ENCODE measurements at regions not wholly inside any gene's neighbourhood (a gene's known extent, or its start where the extent isn't known, plus 50 kb on each side); places are given as distances from the start of the nearest gene placed in this dataset.

DNA sequence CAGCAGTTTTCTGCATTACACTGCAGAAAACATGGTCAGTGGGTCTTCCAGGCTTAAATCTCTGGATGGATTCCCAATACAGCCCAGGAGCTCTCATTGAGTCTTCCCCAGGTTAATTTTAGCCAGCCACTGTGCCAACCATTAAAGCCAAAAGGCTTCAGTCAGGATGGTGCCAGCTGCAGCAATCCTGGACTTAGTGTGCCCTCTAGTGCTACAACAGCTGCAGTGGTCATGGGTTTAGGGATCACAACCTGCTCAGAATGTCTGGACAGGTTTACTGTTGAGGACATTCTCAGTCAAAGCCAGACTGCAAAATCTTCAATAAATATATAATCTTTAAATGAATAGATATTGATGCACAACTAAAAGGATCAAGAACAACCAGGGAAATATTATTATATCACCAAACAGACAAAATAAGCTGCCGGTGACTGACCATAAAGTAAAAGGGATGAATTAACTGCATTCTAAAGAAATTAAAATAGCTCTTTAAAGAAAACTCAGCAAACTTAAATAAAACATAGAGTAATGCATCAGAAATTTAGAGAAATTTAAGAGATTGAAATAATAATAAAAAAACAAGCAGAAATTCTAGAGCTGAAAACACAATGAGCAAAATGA lies 639.9 kb downstream of the SPOCK3 start:
- DNase-seq (ENCODE audit: insufficient read length, low spot score) (peak; percentile 6), FAIRE-seq (no peak)

GRCh38 chr4:166600264-166600663 lies 634.0 kb downstream of the SPOCK3 start:
- DNase-seq (ENCODE audit: insufficient read length, low spot score) = no peak
- no peak for FAIRE-seq

DNA sequence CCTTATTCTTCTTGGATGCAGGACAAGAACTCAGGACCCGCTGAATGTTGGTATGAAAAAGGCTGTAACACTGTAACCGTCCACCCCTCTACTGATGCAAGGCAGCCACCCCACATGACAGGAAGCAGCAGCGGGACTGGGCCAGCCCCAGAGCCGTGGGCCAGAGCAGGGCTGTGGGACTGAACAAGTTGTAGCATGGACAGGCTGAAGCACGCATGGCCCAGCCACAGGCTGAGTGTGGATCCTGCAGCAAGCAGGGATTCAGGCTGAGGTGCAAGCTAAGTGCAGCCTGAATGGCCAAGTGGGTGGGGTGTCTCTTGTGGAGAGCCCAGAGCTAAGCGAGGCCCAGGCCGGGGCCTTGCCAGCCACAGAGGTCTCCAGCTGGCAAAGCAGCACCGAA lies 632.2 kb downstream of the SPOCK3 start:
- FAIRE-seq (no peak), DNase-seq (ENCODE audit: insufficient read length, low spot score) (no peak)

GRCh38 chr4:166622425-166622977 lies 611.8 kb downstream of the SPOCK3 start:
- DNase-seq (ENCODE audit: insufficient read length, low spot score) (no peak), FAIRE-seq (no peak)

- DNase-seq (ENCODE audit: insufficient read length, low spot score) (no peak), FAIRE-seq (no peak)
Observed at GRCh38 chr4:166625018-166625637, 609.2 kb downstream of the SPOCK3 start.

- FAIRE-seq (no peak), DNase-seq (ENCODE audit: insufficient read length, low spot score) (no peak)
Observed at GRCh38 chr4:166628454-166628853, 605.8 kb downstream of the SPOCK3 start.

- FAIRE-seq = no peak
- no peak for DNase-seq (ENCODE audit: insufficient read length, low spot score)
Observed at GRCh38 chr4:166635367-166635766, 598.9 kb downstream of the SPOCK3 start.

GRCh38 chr4:166637816-166638215 lies 596.5 kb downstream of the SPOCK3 start:
- FAIRE-seq = no peak

DNA sequence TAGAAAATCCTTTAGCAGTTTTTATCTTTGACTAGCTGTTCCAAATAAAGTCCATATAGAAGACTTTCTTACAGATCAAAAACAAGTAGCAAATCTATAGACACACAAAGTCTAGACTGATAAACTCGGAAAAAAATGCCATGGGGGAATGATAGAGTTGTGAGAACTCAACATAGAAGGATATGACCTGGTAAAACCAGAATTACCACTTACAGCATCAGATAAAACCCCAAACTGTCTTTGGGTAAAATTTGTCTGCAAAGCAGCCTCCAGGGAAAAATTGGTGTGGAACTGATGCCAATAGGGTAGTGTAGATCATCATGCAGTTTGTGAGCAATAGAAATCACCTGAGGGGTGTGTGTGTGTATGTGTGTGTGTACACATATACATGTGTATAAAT lies 579.1 kb downstream of the SPOCK3 start:
- FAIRE-seq (no peak), DNase-seq (ENCODE audit: insufficient read length, low spot score) (no peak)

More at GRCh38 chr4:166637816-166638215, 596.5 kb downstream of the SPOCK3 start:
- DNase-seq (ENCODE audit: insufficient read length, low spot score) = no peak

- no peak for FAIRE-seq
- no peak for DNase-seq (ENCODE audit: insufficient read length, low spot score)
Observed at GRCh38 chr4:166655705-166656104, 578.6 kb downstream of the SPOCK3 start.

GRCh38 chr4:166657261-166657660 lies 577.0 kb downstream of the SPOCK3 start:
- FAIRE-seq (no peak), DNase-seq (ENCODE audit: insufficient read length, low spot score) (no peak)

GRCh38 chr4:166658585-166658984 lies 575.7 kb downstream of the SPOCK3 start:
- FAIRE-seq (peak; percentile 14), DNase-seq (ENCODE audit: insufficient read length, low spot score) (no peak)

DNA sequence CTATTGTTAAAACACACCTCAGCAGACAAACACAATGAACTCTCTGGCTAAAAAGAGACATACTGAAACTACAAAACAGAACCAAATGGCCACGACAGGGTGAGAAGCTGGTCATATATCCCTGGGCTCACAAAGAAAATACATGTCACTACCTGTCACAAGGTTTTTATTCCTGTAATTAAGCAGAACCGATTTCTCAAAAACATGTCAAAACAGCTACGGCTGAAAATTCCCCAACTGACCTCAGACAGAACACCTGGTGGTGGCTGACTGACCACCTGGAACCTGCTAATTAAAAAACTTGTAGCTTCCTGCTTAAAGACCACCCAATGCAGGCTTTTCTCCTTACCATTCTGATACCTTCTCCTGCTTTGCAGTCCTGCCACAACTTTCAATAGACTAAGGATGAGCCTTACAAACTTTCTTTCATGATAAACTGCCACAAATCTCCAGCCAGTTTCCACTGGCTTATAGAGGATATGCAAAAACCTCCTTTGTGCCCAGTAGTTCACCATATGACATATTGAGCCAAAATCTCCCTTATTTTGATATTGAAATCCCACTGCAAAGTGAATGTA lies 571.9 kb downstream of the SPOCK3 start:
- FAIRE-seq (peak; percentile 76), DNase-seq (ENCODE audit: insufficient read length, low spot score) (peak; percentile 1)

- FAIRE-seq (no peak), DNase-seq (ENCODE audit: insufficient read length, low spot score) (no peak)
Observed at GRCh38 chr4:166670341-166670740, 564.0 kb downstream of the SPOCK3 start.

DNA sequence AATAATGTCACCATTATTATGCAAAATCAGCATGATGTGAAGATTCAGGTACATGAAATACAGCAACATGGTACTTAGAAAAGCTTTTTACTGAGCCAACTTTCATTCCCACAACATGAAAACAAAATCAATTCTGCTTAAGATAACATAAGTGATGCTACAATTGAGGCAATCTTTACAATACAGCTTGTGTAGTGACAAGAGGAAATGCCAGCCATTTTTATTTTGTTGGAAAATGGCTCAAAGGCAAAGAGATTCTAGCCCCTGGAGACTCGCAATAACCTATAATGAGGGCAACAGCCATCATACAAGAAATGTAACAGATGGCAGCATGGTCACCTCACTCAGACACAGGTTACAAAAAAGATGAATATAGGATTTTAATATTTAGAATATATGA lies 560.4 kb downstream of the SPOCK3 start:
- FAIRE-seq (no peak), DNase-seq (ENCODE audit: insufficient read length, low spot score) (no peak)

GRCh38 chr4:166675411-166675810 lies 558.9 kb downstream of the SPOCK3 start:
- no peak for DNase-seq (ENCODE audit: insufficient read length, low spot score)
- no peak for FAIRE-seq

DNA sequence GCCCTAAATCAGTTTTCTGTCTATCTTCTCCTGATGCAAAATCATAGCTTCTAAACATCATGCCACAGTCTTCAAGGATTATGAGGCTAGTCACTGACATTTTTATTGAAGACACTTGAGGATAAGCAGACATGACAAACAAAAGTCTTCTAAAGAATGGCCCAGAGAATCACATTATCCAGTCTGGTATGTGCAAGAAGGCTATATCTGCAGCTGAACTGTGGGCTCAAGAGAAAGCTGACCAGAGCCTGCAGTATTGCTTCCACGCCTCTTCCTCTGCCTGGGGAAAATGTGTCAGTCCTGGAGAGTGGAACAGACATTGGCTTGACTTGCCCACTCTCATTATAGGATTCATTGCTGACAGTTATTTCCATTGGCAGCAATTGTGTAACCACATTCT lies 553.5 kb downstream of the SPOCK3 start:
- DNase-seq (ENCODE audit: insufficient read length, low spot score) (no peak), FAIRE-seq (no peak)

DNA sequence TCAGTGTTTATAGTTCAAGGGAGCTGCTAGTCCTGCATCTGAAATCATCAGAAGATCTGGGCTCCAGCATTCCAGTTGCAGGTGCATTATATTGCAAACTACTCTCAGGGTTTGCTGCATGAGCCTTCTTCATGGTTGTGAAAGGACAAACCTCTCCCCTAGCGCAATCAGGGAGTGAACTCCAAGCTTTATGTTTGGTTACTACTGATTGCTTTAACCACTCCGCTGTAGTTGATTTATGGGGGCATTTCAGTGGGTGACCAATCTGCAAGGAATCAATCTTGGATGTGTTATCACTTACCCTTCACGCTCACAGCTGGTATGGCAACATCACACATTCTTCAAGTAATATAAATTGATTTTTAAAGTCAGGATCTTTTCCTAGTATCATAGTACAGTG lies 552.1 kb downstream of the SPOCK3 start:
- FAIRE-seq (no peak), DNase-seq (ENCODE audit: insufficient read length, low spot score) (no peak)
